GM03348 (cell line): ENCODE measurements at regions not wholly inside any gene's neighbourhood (a gene's known extent, or its start where the extent isn't known, plus 50 kb on each side); places are given as distances from the start of the nearest gene placed in this dataset.
"Not testable (repeated sequence)": the region's sequence is repeated elsewhere in the genome, so short reads cannot be mapped to it uniquely, and the experiment has no call there.

Experiments
- DNase-seq: peaks from one replicate; pipeline ENCODE4 v3.0.0; 2012; ENCODE audit warnings: low spot score

GRCh38 chr16:77488652-77489051 lies 53.8 kb upstream of the ADAMTS18 start:
- DNase-seq, result no peak

GRCh38 chr16:77491091-77491490 lies 56.3 kb upstream of the ADAMTS18 start:
- no peak for DNase-seq

GRCh38 chr16:77496934-77497333 lies 62.1 kb upstream of the ADAMTS18 start:
- DNase-seq, result no peak

- DNase-seq, result peak; percentile 51
Measured at GRCh38 chr16:77499373-77500285, 64.8 kb upstream of the ADAMTS18 start.

GRCh38 chr16:77500286-77500598 lies 65.4 kb upstream of the ADAMTS18 start:
- no peak for DNase-seq

GRCh38 chr16:77500934-77501664 lies 66.3 kb upstream of the ADAMTS18 start:
- no peak for DNase-seq

- no peak for DNase-seq
Measured at GRCh38 chr16:77502448-77502847, 67.6 kb upstream of the ADAMTS18 start.

- not testable (repeated sequence) for DNase-seq
Measured at GRCh38 chr16:77506492-77506891, 71.7 kb upstream of the ADAMTS18 start.

- no peak for DNase-seq
Measured at GRCh38 chr16:77509051-77509450, 74.2 kb upstream of the ADAMTS18 start.

GRCh38 chr16:77509796-77510195 lies 75.0 kb upstream of the ADAMTS18 start:
- DNase-seq, result no peak

GRCh38 chr16:77511053-77511452 lies 76.2 kb upstream of the ADAMTS18 start:
- no peak for DNase-seq

- no peak for DNase-seq
Measured at GRCh38 chr16:77514500-77515220, 79.8 kb upstream of the ADAMTS18 start.

GRCh38 chr16:77525226-77525625 lies 90.4 kb upstream of the ADAMTS18 start:
- DNase-seq, result not testable (repeated sequence)

- peak; percentile 39 for DNase-seq
Measured at GRCh38 chr16:77531752-77532151, 96.9 kb upstream of the ADAMTS18 start.

- DNase-seq, result no peak
Measured at GRCh38 chr16:77536809-77537208, 102.0 kb upstream of the ADAMTS18 start.

GRCh38 chr16:77539421-77540034 lies 104.7 kb upstream of the ADAMTS18 start:
- no peak for DNase-seq

GRCh38 chr16:77540646-77541045 lies 105.8 kb upstream of the ADAMTS18 start:
- no peak for DNase-seq

- DNase-seq, result no peak
Measured at GRCh38 chr16:77541165-77541564, 106.3 kb upstream of the ADAMTS18 start.

GRCh38 chr16:77548151-77548550 lies 113.3 kb upstream of the ADAMTS18 start:
- DNase-seq, result no peak

GRCh38 chr16:77548766-77549165 lies 113.9 kb upstream of the ADAMTS18 start:
- no peak for DNase-seq

GRCh38 chr16:77549876-77550275 lies 115.0 kb upstream of the ADAMTS18 start:
- no peak for DNase-seq

GRCh38 chr16:77551357-77551756 lies 116.5 kb upstream of the ADAMTS18 start:
- peak; percentile 51 for DNase-seq
